GM13976 (cell line): ENCODE measurements at regions not wholly inside any gene's neighbourhood (a gene's known extent, or its start where the extent isn't known, plus 50 kb on each side); places are given as distances from the start of the nearest gene placed in this dataset.

Source experiments
- DNase-seq: peaks from one replicate; pipeline ENCODE4 v3.0.0; 2012; ENCODE audit warnings: low spot score
- CTCF ChIP-seq: IDR thresholded peaks from 2 replicates; pipeline ENCODE4 v1.5.1; 2012; ENCODE audit warnings: borderline replicate concordance, mild to moderate bottlenecking; ENCODE audit not compliant: insufficient read depth; ENCODE audit errors: extremely low read depth, missing control alignments, control extremely low read depth
- in situ Hi-C: fragments of 300-500 bp; cut with MboI; formaldehyde crosslinking; loops from one replicate; pipeline ENCODE4 v1.12.0; 2022; ENCODE audit warnings: low sequenced_read_pairs, mixed read lengths, inconsistent platforms; ENCODE audit not compliant: unreplicated experiment

- no peak for DNase-seq
- TF ChIP-seq CTCF = no peak
- in situ Hi-C loops = no loop called here
These were observed 289.3 kb downstream of the RPRM start for GRCh38 chr2:153189091-153189888.

GRCh38 chr2:153179808-153180207 lies 298.8 kb downstream of the RPRM start:
- no peak for TF ChIP-seq CTCF
- in situ Hi-C loops = no loop called here

GRCh38 chr2:153169609-153170008 lies 309.0 kb downstream of the RPRM start:
- in situ Hi-C loops = loop anchor here (25.0 kb wide), 1 partner anchor 343 kb away; no protein-coding TSS in a partner anchor
- no peak for DNase-seq
- no peak for TF ChIP-seq CTCF

More at GRCh38 chr2:153179808-153180207, 298.8 kb downstream of the RPRM start:
- DNase-seq = no peak

- in situ Hi-C loops = loop anchor here (25.0 kb wide), 1 partner anchor 347 kb away; no protein-coding TSS in a partner anchor
- DNase-seq = no peak
These were observed 313.5 kb downstream of the RPRM start for GRCh38 chr2:153165021-153165420.

GRCh38 chr2:153163055-153163454 lies 315.5 kb downstream of the RPRM start:
- in situ Hi-C loops = loop anchor here (25.0 kb wide), 1 partner anchor 349 kb away; no protein-coding TSS in a partner anchor

More at GRCh38 chr2:153165021-153165420, 313.5 kb downstream of the RPRM start:
- no peak for TF ChIP-seq CTCF

GRCh38 chr2:153156743-153157142 lies 321.8 kb downstream of the RPRM start:
- no peak for DNase-seq
- in situ Hi-C loops = loop anchor here (25.0 kb wide), 1 partner anchor 356 kb away; no protein-coding TSS in a partner anchor
- TF ChIP-seq CTCF = no peak

More at GRCh38 chr2:153163055-153163454, 315.5 kb downstream of the RPRM start:
- peak; percentile 26 for TF ChIP-seq CTCF
- peak; percentile 28 for DNase-seq

- in situ Hi-C loops = loop anchor here (25.0 kb wide), 1 partner anchor 360 kb away; no protein-coding TSS in a partner anchor
- no peak for DNase-seq
- TF ChIP-seq CTCF = no peak
These were observed 326.5 kb downstream of the RPRM start for GRCh38 chr2:153152036-153152435.
